ENCODE measurements at regions not wholly inside any gene's neighbourhood (a gene's known extent, or its start where the extent isn't known, plus 50 kb on each side); places are given as distances from the start of the nearest gene placed in this dataset.

- no peak for TF ChIP-seq CTCF (conservative IDR thresholded peaks at IDR 0.05; ENCODE audit: low read depth in 2 of 2)
- no peak for TF ChIP-seq POLR2AphosphoS5 (IDR thresholded peaks at IDR 0.05; ENCODE audit: low read depth)
- TF ChIP-seq EZH2phosphoT487 (IDR thresholded peaks at IDR 0.05; ENCODE audit: unreplicated experiment): no peak
- no peak for TF ChIP-seq EZH2 (IDR thresholded peaks at IDR 0.05; ENCODE audit: low read depth, unreplicated experiment)
- TF ChIP-seq CREB1 (CRISPR knock-in tag; IDR thresholded peaks at IDR 0.05; ENCODE audit: low read depth): no peak
Measured at GRCh38 chr4:154123897-154124296, 335.0 kb upstream of the SFRP2 start.
